Stimulated activated CD4-positive, alpha-beta T cell treated with anti-CD3 and anti-CD28 coated beads, Interleukin-15, amount 100 ng/mL, for 1 hour (primary cell): ENCODE measurements at regions not wholly inside any gene's neighbourhood (a gene's known extent, or its start where the extent isn't known, plus 50 kb on each side); places are given as distances from the start of the nearest gene placed in this dataset.

Experiments
- DNase-seq, 2 donors: peaks; one replicate each; pipeline ENCODE4 v3.0.0-alpha.2; 2020; ENCODE audit warnings: low read depth in 1 of 2, low spot score in 1 of 2

GRCh38 chr4:17336986-17337385 lies 174.9 kb downstream of the QDPR start:
- no peak for DNase-seq

DNA sequence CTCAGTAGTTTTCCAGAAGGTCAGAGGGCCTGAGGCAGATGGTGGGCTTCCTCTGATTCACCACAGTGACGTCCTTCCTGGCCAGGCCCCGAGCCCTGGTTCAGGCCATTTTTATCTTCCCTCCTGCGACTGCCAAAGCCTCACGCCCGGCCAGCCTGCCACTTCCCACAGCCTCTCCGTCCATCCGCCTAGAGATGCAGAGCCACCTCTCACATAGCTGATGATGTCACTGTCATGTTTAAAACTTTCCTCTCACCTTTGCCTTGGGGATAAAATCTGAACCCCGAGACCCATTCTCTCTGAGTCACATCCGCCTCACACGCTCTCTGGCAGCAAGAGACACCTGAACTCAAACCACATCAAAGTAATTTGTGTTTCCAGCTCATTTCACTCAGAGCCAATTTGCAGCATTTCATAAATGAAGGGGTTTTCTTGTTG lies 175.3 kb downstream of the QDPR start:
- peak; percentile 34 to 44 for DNase-seq

GRCh38 chr4:17336069-17336468 lies 175.8 kb downstream of the QDPR start:
- DNase-seq = no peak

DNA sequence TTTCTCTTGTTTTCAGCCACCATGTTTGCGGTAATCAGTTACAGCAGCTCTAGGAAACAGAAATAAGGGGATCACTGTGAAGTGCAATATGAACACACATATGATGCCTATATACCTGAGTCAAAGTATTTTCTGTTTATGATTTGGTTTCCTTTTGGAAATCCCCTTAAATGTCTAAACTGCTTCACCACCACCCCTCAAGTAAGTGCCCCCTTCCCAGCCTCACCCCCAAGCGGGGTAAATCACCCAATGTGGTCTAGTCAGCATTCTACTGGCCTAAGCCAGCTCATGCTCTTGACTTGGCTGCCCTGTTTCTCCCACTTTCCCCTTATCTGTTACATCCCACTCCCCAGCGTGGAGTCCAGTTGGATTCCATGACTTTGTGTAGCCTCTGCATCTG lies 176.5 kb downstream of the QDPR start:
- no peak for DNase-seq

DNA sequence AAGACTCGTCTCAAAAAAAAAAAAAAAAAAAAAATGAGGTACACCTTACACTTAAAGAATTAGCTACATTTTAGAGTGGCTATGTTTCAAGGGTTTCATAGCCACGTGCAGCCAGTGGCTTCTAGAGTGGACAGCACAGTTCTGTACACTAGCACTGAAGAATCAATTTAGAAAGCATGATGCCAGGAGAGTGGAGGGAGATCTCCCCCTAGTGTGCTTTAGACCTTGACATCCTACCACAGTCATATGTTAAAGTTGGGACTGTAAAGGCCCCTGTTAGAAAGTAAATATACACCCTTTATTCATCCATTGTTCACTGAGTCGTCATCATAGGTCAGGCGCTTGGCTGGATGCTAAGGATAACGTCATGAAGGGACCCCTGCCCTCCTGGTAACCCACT lies 179.4 kb downstream of the QDPR start:
- no peak for DNase-seq

- no peak for DNase-seq
Measured at GRCh38 chr4:17329046-17329445, 182.8 kb downstream of the QDPR start.

DNA sequence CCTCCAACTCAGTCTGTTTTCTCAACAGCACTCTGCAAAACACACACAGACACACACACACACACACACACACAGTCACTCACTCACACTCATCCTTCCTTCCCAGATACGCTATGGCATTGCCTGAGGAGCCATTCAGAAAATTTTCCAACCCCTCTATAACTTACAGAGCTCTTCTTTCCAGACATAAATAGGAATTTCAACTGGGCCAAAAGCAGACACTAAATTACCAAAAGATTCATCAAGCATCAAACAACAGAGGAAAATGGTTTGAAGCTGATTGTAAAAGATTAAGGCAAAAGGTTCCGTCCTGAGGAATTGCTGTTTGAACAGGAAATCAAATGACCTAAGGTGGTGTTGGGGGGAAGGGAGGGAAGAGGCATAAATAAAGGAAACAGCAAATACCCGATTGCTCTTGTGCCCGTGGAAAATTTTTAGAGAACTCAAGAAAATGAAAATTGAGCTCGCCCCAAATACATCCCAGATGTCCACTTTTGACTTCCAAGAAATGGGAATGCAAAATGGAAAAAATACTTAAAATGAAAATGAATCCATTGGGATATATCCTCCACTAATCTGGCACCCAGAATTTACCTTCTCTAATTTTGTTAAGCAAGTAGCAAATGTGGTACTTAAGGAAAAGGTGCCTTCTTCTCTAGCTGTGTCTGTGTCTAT lies 183.6 kb downstream of the QDPR start:
- no peak for DNase-seq

GRCh38 chr4:17327591-17327990 lies 184.3 kb downstream of the QDPR start:
- no peak for DNase-seq

- no peak for DNase-seq
Measured at GRCh38 chr4:17326756-17327155, 185.1 kb downstream of the QDPR start.

- DNase-seq = no peak
Measured at GRCh38 chr4:17325098-17325497, 186.8 kb downstream of the QDPR start.

- DNase-seq = no peak
Measured at GRCh38 chr4:17324386-17324830, 187.5 kb downstream of the QDPR start.

GRCh38 chr4:17323554-17324385 lies 188.1 kb downstream of the QDPR start:
- DNase-seq = no peak

DNA sequence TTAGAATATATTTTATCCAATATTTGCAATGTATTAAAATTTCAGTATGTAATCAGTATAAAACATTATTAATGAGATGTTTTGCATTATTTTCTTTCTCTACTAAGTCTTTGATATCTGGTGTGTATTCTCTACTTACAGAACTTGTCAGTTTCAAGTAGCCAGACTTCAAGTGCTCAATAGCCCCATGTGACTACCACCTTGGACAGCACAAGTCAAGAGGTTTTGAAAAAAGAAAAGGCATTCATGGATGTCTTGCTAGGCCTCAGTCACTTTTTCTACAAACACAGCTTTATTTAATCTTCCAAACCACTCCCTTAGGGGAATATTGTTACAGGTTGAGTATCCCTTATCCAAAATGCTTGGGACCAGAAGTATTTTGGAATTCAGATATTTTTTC lies 189.4 kb downstream of the QDPR start:
- no peak for DNase-seq

- no peak for DNase-seq
Measured at GRCh38 chr4:17320046-17320445, 191.8 kb downstream of the QDPR start.

- DNase-seq = no peak
Measured at GRCh38 chr4:17317526-17317925, 194.4 kb downstream of the QDPR start.

GRCh38 chr4:17316566-17316965 lies 195.3 kb downstream of the QDPR start:
- no peak for DNase-seq

DNA sequence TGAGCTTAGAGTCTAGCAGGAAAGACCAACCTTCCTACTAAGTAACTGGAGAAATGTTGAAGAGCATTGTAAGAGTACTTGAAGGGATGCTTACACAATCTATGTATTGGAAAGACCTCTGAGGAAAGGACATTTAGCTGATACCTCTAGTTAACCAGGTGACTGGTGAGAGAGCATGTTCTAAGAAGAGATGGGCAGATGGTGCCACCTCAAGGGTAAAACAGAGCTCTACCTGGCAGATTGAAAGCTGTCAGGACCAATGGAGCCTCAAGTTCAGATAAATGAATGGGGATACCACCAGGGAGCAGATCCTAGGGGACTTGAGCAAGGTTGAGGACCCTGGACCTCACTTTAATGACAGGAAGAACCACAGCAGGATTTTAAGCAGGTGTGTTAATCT lies 196.4 kb downstream of the QDPR start:
- no peak for DNase-seq

DNA sequence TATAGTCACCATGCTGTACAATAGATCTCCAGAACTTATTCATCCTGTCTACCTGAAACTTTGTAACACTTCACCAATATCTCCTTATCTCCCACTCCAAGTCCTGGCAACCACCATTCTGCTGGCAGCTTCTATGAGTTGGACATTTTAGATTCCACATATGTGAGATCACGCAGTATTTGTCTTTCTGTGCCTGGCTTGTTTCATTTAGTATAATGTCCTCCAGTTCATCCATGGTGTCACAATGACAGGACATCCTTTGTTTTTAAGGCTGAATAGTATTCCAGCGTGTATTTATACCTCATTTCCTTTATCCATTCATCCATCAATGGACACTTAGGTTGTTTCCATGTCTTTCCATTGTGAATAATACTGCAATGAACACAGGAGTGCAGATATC lies 198.7 kb downstream of the QDPR start:
- no peak for DNase-seq

DNA sequence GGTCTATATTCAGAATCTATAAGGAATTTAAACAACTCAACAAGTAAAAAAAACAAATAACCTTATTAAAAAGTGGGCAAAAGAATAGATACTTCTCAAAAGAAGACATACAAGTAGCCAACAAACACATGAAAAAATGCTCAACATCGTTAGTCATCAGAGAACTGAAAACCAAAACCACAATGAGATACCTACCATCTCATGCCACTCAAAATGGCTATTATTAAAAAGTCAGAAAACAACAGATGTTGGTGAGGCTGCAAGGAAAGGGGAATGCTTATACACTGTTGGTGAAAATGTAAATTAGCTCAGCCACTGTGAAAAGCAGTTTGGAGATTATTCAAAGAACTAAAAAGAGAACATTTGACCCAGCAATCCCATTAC lies 201.6 kb downstream of the QDPR start:
- no peak for DNase-seq

GRCh38 chr4:17309567-17310268 lies 202.2 kb downstream of the QDPR start:
- no peak for DNase-seq

DNA sequence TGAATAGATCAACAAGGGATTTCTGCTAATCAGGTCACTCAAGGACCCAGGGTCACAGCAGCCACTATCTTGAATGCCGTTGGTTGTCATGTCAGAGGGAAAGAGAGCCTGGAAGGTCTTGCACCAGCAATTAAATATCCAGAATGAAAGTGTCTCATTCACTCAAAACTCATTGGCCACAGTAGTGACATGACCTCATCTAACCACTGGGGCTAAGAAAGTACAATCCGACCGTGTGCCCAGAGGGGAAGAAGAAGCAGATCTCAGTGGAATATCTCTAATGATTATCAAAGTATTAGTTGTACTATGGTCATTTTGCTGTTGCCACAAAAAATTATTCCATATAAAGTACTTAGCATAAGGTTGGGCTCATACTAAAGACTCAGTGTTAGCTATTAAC lies 210.0 kb downstream of the QDPR start:
- DNase-seq = no peak

GRCh38 chr4:17301266-17301665 lies 210.6 kb downstream of the QDPR start:
- no peak for DNase-seq
